HG03457 (cell line): ENCODE measurements at regions not wholly inside any gene's neighbourhood (a gene's known extent, or its start where the extent isn't known, plus 50 kb on each side); places are given as distances from the start of the nearest gene placed in this dataset.
"Not testable (repeated sequence)": the region's sequence is repeated elsewhere in the genome, so short reads cannot be mapped to it uniquely, and the experiment has no call there.

Source experiments
- ATAC-seq: cut with Tn5 transposase; IDR thresholded peaks from one replicate; pipeline ENCODE4 v1.9.1; 2021; ENCODE audit warnings: moderate number of reproducible peaks; ENCODE audit not compliant: unreplicated experiment

- no peak for ATAC-seq
Measured at GRCh38 chr2:22035361-22035830, 911.6 kb downstream of the TDRD15 start.

GRCh38 chr2:22037274-22037673, 913.5 kb downstream of the TDRD15 start:
- no peak for ATAC-seq

- ATAC-seq = no peak
Measured at GRCh38 chr2:22043784-22044183, 920.0 kb downstream of the TDRD15 start.

GRCh38 chr2:22055784-22056620, 932.2 kb downstream of the TDRD15 start:
- no peak for ATAC-seq

- no peak for ATAC-seq
Measured at GRCh38 chr2:22056621-22057132, 932.9 kb downstream of the TDRD15 start.

GRCh38 chr2:22062679-22063078, 938.9 kb downstream of the TDRD15 start:
- no peak for ATAC-seq

- no peak for ATAC-seq
Measured at GRCh38 chr2:22076454-22076853, 952.7 kb downstream of the TDRD15 start.

GRCh38 chr2:22078701-22079100, 954.9 kb downstream of the TDRD15 start:
- ATAC-seq = no peak

- no peak for ATAC-seq
Measured at GRCh38 chr2:22079583-22079982, 955.8 kb downstream of the TDRD15 start.

GRCh38 chr2:22086726-22087125, 963.0 kb downstream of the TDRD15 start:
- no peak for ATAC-seq

GRCh38 chr2:22103617-22104016, 979.8 kb downstream of the TDRD15 start:
- not testable (repeated sequence) for ATAC-seq

- ATAC-seq = no peak
Measured at GRCh38 chr2:22110244-22110651, 986.5 kb downstream of the TDRD15 start.

- no peak for ATAC-seq
Measured at GRCh38 chr2:22124003-22124402, 1000.2 kb downstream of the TDRD15 start.

GRCh38 chr2:22126106-22126505, 1002.3 kb downstream of the TDRD15 start:
- ATAC-seq = no peak

GRCh38 chr2:22126978-22127377, 1003.2 kb downstream of the TDRD15 start:
- ATAC-seq = no peak

- ATAC-seq = no peak
Measured at GRCh38 chr2:22134421-22134820, 1010.7 kb downstream of the TDRD15 start.

GRCh38 chr2:22136446-22136845, 1012.7 kb downstream of the TDRD15 start:
- no peak for ATAC-seq

GRCh38 chr2:22143840-22144239, 1020.1 kb downstream of the TDRD15 start:
- ATAC-seq = no peak

- no peak for ATAC-seq
Measured at GRCh38 chr2:22153931-22154613, 1030.3 kb downstream of the TDRD15 start.

GRCh38 chr2:22156661-22157060, 1032.9 kb downstream of the TDRD15 start:
- ATAC-seq = not testable (repeated sequence)

GRCh38 chr2:22167256-22167655, 1043.5 kb downstream of the TDRD15 start:
- ATAC-seq = no peak

- no peak for ATAC-seq
Measured at GRCh38 chr2:22175003-22175402, 1051.2 kb downstream of the TDRD15 start.
